ENCODE measurements at regions not wholly inside any gene's neighbourhood (a gene's known extent, or its start where the extent isn't known, plus 50 kb on each side); places are given as distances from the start of the nearest gene placed in this dataset.

DNA sequence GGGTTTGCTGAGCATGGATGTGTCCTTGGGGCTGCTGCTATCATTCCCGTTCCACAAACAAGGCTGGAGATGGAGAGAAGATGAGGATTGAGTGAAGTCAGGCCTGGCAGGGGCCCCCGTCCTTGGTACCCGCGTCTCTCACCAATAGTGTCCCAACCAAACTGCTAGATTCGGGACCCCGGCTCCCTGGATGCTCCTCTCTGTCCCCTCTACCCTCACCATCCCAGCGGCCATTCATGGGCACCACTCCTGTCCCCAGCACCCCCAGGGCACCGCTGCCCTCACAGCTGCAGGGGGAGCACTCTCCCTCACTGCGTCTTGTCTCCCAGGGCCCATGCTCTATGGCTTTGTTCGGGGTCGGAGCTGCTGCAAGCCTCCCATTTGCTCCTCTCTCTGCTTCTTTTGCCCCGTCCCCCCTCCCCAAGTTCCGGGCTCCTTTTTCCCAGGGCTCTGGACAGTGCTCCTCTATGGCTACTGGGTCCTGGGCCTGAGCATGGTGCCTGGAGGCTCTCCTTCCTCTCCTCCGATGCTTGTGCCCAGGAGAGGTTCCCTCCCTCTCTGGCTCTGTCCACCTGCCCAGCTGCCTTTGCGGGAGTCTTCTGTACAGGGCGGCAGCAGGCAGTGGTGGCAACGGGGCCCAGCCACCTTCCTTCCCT, 219.5 kb downstream of the TEX29 start:
- no peak for DNase-seq

- no peak for DNase-seq
These were observed 220.0 kb downstream of the TEX29 start for GRCh38 chr13:111540486-111540885.

- DNase-seq, result no peak
These were observed 220.9 kb downstream of the TEX29 start for GRCh38 chr13:111541345-111541744.

- DNase-seq, result no peak
These were observed 221.5 kb downstream of the TEX29 start for GRCh38 chr13:111541752-111542529.

DNA sequence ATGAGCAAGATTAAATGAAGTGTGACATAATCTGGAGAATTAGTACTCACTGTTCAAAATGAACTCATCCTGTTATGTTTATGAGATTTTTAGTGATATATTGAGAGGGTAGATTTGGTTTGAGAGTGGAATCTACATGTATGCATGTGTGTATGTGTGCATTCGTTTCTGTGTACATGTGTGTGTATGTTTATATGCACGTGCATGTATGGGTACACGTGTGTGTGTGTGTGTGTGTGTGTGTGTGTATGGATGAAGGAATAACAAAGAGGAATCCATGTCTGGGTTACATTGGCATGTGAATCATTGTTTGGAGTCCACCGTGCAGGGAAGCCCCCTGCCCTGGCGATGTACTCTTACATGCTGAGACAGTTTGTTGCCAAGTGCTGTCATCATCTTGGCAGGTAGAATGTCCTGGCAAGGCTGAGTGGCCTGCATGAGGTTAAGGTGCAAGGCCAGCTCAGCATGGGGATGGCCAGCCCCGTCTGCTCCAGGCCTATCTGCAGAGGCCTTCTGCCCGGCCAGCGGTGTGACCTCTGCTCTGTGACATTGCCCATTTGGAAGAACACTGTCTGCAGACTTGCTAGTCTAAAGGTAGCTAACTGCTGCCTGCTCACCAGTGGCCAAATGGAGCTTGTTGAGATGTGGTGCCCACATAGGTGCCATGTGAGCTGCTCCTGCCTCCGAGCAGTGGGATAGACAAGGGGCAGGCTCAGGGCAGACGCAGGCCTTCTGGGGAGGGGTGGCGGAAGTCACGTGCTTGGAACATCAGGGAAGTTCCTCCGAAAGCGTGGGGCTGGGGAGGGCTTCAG, 222.3 kb downstream of the TEX29 start:
- no peak for DNase-seq

GRCh38 chr13:111546921-111547675, 226.7 kb downstream of the TEX29 start:
- no peak for DNase-seq

DNA sequence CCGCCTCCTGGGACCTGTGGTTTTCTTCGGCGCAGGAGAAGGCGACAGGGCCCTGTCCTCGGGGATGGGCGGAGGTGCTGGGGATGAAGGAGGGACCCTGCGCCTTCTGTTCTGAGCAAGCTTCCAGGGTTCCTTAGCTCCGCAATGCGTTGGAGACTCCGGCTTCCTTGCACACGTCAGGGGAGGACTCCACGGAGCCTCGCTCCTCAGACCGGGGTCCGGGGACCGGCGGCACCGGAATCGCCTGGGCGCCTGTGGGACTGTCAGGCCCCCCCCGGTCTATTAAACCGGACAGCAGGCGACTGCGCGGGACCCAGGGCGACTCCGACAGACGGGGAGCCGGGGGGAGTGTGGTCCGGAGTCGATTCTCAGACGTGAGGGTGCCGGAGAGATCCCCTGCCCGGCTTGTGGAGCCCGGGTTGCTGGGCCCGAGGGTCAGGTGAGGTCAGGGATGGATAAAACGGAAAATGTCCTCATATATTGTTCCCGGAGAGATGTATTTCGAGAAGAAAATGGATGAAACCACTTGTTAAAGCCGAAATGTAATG, 227.4 kb downstream of the TEX29 start:
- DNase-seq, result no peak

DNA sequence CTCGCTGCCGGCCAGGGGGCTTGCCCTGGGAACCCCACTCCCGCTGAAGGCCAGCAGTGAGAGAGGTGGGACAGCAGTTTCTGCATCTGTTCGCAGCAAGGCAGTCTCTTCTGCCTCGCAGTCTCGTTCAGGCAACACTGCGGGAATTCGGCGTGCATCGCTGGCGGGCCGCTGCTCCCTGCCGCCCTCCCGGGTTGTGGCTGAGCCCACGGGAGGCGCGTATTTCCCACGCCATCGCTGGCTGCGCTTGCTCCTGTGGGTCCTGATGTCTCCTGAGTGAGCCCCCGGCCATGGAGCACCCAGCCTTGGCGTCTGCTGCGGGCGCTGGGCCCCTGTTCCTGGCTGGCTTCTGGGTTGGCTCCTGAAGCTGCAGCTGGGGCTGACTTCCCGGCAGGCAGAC, 227.9 kb downstream of the TEX29 start:
- DNase-seq, result no peak

DNA sequence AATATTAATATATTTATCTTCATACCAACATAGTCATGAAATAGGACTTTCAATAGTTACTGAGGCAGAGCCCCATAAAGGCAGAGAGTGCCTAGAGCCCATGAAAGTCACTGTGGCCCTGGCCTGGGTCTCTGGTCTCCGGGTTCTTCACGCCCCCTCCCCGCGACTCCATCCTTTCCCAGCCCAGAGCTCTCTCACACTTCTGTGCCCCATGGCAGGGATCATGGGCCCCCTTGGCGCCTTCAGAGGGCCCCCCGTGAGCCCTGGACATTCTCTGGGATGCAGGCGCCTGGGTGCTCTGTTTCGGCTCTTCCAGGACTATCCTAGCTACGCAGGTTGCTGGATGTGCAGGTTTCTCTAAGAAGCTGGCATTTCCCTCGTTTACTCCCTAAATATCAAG, 228.4 kb downstream of the TEX29 start:
- DNase-seq, result no peak

GRCh38 chr13:111549464-111549863, 229.0 kb downstream of the TEX29 start:
- DNase-seq, result no peak

- DNase-seq, result no peak
These were observed 229.6 kb downstream of the TEX29 start for GRCh38 chr13:111550062-111550461.

DNA sequence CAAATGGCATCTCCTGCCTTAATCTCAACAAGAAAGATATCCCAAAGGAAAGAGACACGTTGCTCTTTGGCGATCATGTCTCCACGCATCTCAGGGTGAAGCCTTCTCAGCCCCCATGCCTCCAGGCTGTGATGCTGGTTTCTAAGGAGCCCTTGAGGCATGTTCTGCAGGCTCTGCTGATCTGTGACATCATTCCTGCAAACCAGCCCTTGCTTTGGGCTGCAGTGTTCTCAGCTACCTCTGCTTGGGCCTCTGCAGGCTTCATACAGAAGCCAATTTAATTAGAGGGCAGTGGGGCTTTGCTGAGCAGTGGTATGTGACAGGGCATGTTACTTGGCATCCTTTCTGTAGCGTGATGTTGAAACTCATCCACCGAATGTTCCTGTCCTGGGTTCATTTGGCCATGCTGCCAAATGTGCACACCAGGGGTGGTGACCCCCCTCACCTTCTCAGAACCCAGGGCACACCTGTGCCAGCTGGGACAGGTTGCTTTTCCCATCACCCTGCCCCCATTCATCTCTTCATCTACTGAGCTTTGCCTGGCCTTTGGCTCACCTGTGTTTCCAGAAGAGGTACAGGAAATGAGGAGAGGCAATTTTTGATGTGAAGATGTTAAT, 230.9 kb downstream of the TEX29 start:
- DNase-seq, result no peak

DNA sequence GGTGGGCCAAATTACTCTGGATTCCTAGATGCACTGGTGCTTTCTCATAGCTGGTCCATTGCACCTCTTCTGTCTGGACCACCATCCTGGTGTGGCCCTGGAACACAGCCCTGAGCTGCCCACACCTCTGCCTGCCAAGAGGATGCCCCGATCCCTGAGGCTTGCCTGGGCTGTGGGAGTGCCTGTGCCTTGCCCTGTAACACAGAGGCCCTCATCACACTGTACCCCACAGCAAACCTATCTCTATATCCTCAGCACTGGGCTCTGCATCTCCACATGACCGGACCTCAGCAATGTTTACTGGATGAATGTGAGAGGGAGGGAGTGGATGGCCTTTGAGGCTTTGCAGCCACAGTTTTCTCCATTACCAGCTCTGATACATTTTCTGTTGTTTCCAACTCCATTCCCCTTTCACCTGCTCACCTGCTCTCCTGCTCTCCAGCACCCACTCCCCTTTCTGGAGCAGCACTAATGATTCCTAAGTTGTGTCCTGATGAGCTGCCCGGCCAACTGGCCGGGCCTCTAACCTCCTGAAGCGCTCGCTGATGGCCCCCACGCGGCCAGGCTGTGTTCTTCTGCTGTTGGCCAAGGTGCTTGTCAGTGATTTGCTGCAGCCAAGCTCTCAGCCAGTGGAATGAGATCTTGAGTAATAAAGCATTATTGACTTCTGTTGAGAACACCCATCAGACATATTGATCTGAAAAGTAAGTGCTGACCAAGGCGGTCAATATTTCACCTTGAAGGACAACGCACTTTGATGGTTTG, 232.6 kb downstream of the TEX29 start:
- DNase-seq, result no peak

GRCh38 chr13:111554539-111555267, 234.3 kb downstream of the TEX29 start:
- no peak for DNase-seq

DNA sequence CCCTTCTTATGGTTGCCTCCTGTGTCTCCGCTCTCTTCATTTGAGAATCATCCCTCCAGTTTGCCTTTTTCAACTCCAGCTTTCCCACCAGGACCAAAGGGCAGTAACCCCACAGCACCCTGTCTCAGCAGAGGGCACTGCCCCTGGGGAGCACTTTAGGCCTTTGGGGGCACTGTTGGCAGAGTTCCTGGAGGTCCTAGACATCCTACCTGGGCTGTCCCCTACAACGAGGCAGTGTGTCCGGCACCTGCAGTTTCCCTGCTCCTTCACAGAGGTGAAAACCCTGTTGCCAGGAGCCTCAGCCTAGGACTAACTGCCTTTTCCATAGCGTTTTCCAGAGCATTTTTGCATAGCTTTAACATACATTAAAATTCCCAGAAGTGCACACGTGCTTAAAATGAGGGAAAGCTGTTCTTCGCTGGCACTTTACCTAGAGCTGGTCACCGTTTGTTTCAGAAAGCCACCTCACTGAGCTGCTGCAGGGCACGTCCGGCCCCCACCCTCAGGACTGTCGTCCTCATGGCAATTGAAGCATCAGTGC, 234.9 kb downstream of the TEX29 start:
- DNase-seq, result no peak

- DNase-seq, result no peak
These were observed 235.5 kb downstream of the TEX29 start for GRCh38 chr13:111555903-111556302.

GRCh38 chr13:111556496-111556895, 236.1 kb downstream of the TEX29 start:
- DNase-seq, result no peak

DNA sequence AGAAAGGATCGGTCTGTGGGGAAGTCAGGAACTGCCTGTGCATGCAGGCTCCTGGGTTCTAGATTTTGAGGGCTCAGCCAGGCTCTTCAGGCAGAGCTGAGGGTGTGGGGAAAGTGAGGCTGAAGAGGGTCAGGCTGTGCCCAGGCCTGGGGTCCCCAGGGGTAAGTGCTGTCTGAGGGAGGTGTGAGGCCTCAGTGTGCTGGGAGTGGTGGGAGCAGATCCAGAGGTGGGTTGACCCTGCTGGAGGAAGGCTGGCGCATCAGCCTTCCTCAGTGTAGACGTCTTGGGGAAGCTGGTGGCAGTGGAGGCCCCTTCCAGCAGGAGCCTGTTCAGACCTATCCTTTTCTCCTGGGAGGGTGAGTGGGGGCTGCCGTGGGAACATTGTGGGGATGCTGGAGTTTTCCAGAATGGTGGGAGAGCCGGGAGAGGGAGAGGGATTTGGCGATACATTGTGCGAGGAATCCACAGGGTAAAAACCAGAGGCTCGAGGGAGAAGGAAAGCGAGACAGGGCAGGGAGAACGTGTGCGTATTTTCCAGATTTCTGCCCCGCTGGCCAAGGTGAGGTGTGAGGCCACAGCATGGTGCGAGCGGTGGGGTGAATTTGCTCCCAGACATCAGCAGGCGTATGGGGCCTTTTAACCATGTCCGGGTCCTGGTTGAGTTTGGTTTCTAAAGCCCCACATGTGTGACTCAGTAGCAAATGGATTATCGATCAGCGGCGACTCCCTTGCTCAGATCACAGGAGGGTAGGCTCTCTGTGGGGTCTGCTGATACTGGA, 237.7 kb downstream of the TEX29 start:
- DNase-seq, result no peak

- no peak for DNase-seq
These were observed 238.3 kb downstream of the TEX29 start for GRCh38 chr13:111558700-111559088.
